ENCODE measurements at regions not wholly inside any gene's neighbourhood (a gene's known extent, or its start where the extent isn't known, plus 50 kb on each side); places are given as distances from the start of the nearest gene placed in this dataset.

GRCh38 chr18:22272242-22272641 lies 102.9 kb downstream of the GATA6 start:
- Histone ChIP-seq H3K9me3 (ENCODE audit: control insufficient read depth, insufficient read depth, low read length) (no peaks in the 10 kb centered on the region; the same call in 1 of the 2 replicates), H3K4me3 (ENCODE audit: low read depth, low read length) (no peak overlapping the region), H3K27ac (ENCODE audit: low read depth, low read length) (no peak overlapping the region), H3K27me3 (ENCODE audit: control insufficient read depth, insufficient read depth, low read length) (peaks cover 30% of the 10 kb centered on the region)
- ChIA-PET CTCF (no interaction called here), POLR2A (no interaction called here)
- TF ChIP-seq CTCF (IDR thresholded peaks at IDR 0.05; ENCODE audit: low read depth, low read length): no peak
- no peak for DNase-seq (ENCODE audit: low read depth, low spot score)

- CTCF ChIA-PET: no interaction called here
- no peaks in the 10 kb centered on the region; the same call in 1 of the 2 replicates for H3K9me3 ChIP-seq (ENCODE audit: control insufficient read depth, insufficient read depth, low read length)
These were observed 101.6 kb downstream of the GATA6 start for GRCh38 chr18:22271030-22271429.

GRCh38 chr18:22268641-22269128 lies 99.3 kb downstream of the GATA6 start:
- POLR2A ChIA-PET: no interaction called here
- Histone ChIP-seq H3K9me3 (ENCODE audit: control insufficient read depth, insufficient read depth, low read length) (no peaks in the 10 kb centered on the region), H3K4me3 (ENCODE audit: low read depth, low read length) (no peak overlapping the region), H3K27ac (ENCODE audit: low read depth, low read length) (no peak overlapping the region), H3K27me3 (ENCODE audit: control insufficient read depth, insufficient read depth, low read length) (peaks cover 40% of the 10 kb centered on the region)
- TF ChIP-seq CTCF (IDR thresholded peaks at IDR 0.05; ENCODE audit: low read depth, low read length): no peak
- no peak for DNase-seq (ENCODE audit: low read depth, low spot score)
- CTCF ChIA-PET: interaction anchor here (0.7 kb wide), 1 partner anchor 36 kb away, joined by 6 read pairs; no protein-coding TSS in a partner anchor

More at GRCh38 chr18:22271030-22271429, 101.6 kb downstream of the GATA6 start:
- Histone ChIP-seq H3K27ac (ENCODE audit: low read depth, low read length) (no peak overlapping the region), H3K4me3 (ENCODE audit: low read depth, low read length) (no peak overlapping the region), H3K27me3 (ENCODE audit: control insufficient read depth, insufficient read depth, low read length) (peaks cover 38% of the 10 kb centered on the region)
- DNase-seq (ENCODE audit: low read depth, low spot score): no peak
- no peak for TF ChIP-seq CTCF (IDR thresholded peaks at IDR 0.05; ENCODE audit: low read depth, low read length)
- POLR2A ChIA-PET: no interaction called here

GRCh38 chr18:22267697-22268096 lies 98.3 kb downstream of the GATA6 start:
- no peak for DNase-seq (ENCODE audit: low read depth, low spot score)
- no peak for TF ChIP-seq CTCF (IDR thresholded peaks at IDR 0.05; ENCODE audit: low read depth, low read length)
- POLR2A ChIA-PET: no interaction called here
- CTCF ChIA-PET: no interaction called here
- Histone ChIP-seq H3K9me3 (ENCODE audit: control insufficient read depth, insufficient read depth, low read length) (no peaks in the 10 kb centered on the region), H3K4me3 (ENCODE audit: low read depth, low read length) (no peak overlapping the region), H3K27me3 (ENCODE audit: control insufficient read depth, insufficient read depth, low read length) (peaks cover 38% of the 10 kb centered on the region), H3K27ac (ENCODE audit: low read depth, low read length) (no peak overlapping the region)

- POLR2A ChIA-PET: no interaction called here
- CTCF ChIA-PET: no interaction called here
These were observed 97.8 kb downstream of the GATA6 start for GRCh38 chr18:22267225-22267624.

More at GRCh38 chr18:22267225-22267624, 97.8 kb downstream of the GATA6 start:
- Histone ChIP-seq H3K9me3 (ENCODE audit: control insufficient read depth, insufficient read depth, low read length) (no peaks in the 10 kb centered on the region), H3K27ac (ENCODE audit: low read depth, low read length) (no peak overlapping the region), H3K4me3 (ENCODE audit: low read depth, low read length) (no peak overlapping the region), H3K27me3 (ENCODE audit: control insufficient read depth, insufficient read depth, low read length) (peaks cover 34% of the 10 kb centered on the region)
- no peak for DNase-seq (ENCODE audit: low read depth, low spot score)
- TF ChIP-seq CTCF (IDR thresholded peaks at IDR 0.05; ENCODE audit: low read depth, low read length): no peak

All from AG04450 (cell line).